ENCODE measurements at regions not wholly inside any gene's neighbourhood (a gene's known extent, or its start where the extent isn't known, plus 50 kb on each side); places are given as distances from the start of the nearest gene placed in this dataset.
"Not testable (repeated sequence)": the region's sequence is repeated elsewhere in the genome, so short reads cannot be mapped to it uniquely, and the experiment has no call there.

DNA sequence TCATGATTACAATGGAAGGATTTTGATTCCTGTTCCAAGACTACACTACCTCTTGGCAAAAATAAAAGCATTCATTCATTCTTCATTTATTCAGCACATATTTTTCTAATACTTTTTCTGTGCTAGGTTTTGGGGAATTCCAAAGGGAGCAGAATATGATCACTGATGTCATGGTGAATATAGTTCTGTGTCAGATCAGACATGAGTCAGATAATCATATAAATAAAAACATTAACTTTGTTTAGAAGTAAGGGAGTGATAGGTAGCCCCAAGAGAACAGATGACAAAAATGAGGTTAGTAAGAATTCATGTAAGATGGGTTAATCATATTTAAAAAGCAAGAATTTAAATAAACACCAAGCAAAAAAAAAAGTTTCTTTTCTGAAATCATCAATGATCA, 94.1 kb upstream of the RANBP6 start:
- no peaks in the 10 kb centered on the region for H3K9me3 ChIP-seq
- no peaks in the 10 kb centered on the region for H3K27me3 ChIP-seq (replicated peaks in 1 of 2; ENCODE audit: control insufficient read depth in 2 of 2, extremely low read depth in 1 of 2, insufficient read depth in 2 of 2, low read length in 1 of 2)
- Mint-ChIP-seq H3K27me3 (no peaks in the 10 kb centered on the region), H3K27ac (no peak overlapping the region), H3K4me1 (peaks cover 31 to 37% (median 32%) of the 10 kb centered on the region in 3 donors), H3K36me3 (no peaks in the 10 kb centered on the region), H3K9me3 (no peaks in the 10 kb centered on the region), H3K4me3 (no peak overlapping the region)
- no peak overlapping the region for H3K4me3 ChIP-seq (ENCODE audit: control insufficient read depth in 1 of 2, extremely low read depth in 1 of 2, low read length in 1 of 2)
- peaks cover 0 to 3% of the 10 kb centered on the region in 2 experiments for H3K4me1 ChIP-seq (ENCODE audit: control insufficient read depth in 1 of 2, extremely low read depth in 1 of 2, insufficient read depth in 2 of 2, low read length in 2 of 2)
- no peak overlapping the region for H3K27ac ChIP-seq (ENCODE audit: low read length)
- POLR2A ChIA-PET = no interaction called here
- no peaks in the 10 kb centered on the region for H3K36me3 ChIP-seq (ENCODE audit: control insufficient read depth in 2 of 2, extremely low read depth in 1 of 2, insufficient read depth in 1 of 2, low read length in 1 of 2)
- CTCF ChIA-PET = no interaction called here
- DNase-seq (no peak), ATAC-seq (replicated peaks in 1 of 4) (no peak)

DNA sequence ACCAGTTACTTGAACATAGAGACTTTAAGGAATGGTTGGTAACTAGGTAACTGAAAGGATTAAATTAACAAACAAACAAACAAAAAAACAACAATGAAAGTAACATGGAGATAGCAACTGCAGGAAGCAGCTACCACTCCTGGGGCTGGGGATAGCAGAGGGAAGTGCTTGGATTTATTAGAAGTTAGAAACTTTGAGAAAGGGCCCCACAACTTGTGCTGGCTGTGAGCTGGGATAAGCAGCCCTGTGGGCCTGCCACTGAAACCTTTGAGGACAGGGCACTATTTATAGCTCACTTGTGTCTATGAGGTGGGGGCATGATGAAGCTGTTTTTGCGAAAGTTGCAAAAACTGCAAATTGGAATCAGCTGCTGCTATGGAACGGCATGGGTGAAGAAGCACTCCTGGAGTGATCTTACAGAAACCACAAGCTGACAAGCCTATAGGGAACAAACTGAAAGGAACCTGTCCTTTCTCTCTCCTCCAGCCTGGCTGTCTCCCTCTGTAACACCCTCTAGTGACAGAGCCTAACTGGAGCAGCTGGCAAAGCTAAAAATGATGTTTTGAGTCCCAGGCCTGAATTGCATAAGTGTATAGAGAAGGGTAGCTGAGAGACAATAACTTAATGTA, 91.4 kb upstream of the RANBP6 start:
- peaks cover 31 to 37% (median 32%) of the 10 kb centered on the region in 3 donors for H3K4me1 Mint-ChIP-seq
- CTCF ChIA-PET = interaction anchor here in 1 of 2 donors (1.0 to 1.6 kb wide), 2 partner anchors 52 to 56 kb away, joined by 3 read pairs; no protein-coding TSS in a partner anchor
- DNase-seq (peak in 1 of 35 experiments; percentile 16), ATAC-seq (replicated peaks in 1 of 4) (peak in 1 of 4 experiments; percentile 50)
- H3K27me3 Mint-ChIP-seq = no peaks in the 10 kb centered on the region
- no peaks in the 10 kb centered on the region for H3K9me3 ChIP-seq
- no peak overlapping the region for H3K27ac ChIP-seq (ENCODE audit: low read length)
- POLR2A ChIA-PET = no interaction called here
- H3K36me3 ChIP-seq (ENCODE audit: control insufficient read depth in 2 of 2, extremely low read depth in 1 of 2, insufficient read depth in 1 of 2, low read length in 1 of 2) = no peaks in the 10 kb centered on the region
- 73% methylated on average over 2 of the region's 2 CpGs for WGBS (ENCODE audit: insufficient coverage)
- H3K4me3 ChIP-seq (ENCODE audit: control insufficient read depth in 1 of 2, extremely low read depth in 1 of 2, low read length in 1 of 2) = no peak overlapping the region
- no peaks in the 10 kb centered on the region for H3K9me3 Mint-ChIP-seq
- H3K4me1 ChIP-seq (ENCODE audit: control insufficient read depth in 1 of 2, extremely low read depth in 1 of 2, insufficient read depth in 2 of 2, low read length in 2 of 2) = peaks cover 0 to 3% of the 10 kb centered on the region in 2 experiments
- H3K27ac Mint-ChIP-seq = peak overlapping the region in 1 of 2 donors; percentile 19
- H3K4me3 Mint-ChIP-seq = no peak overlapping the region
- H3K36me3 Mint-ChIP-seq = no peaks in the 10 kb centered on the region
- H3K27me3 ChIP-seq (replicated peaks in 1 of 2; ENCODE audit: control insufficient read depth in 2 of 2, extremely low read depth in 1 of 2, insufficient read depth in 2 of 2, low read length in 1 of 2) = no peaks in the 10 kb centered on the region

GRCh38 chr9:6105738-6106137, 90.3 kb upstream of the RANBP6 start:
- Mint-ChIP-seq H3K4me3 (no peak overlapping the region), H3K27ac (no peak overlapping the region), H3K27me3 (peaks cover 0 to under 1% of the 10 kb centered on the region in 2 donors), H3K9me3 (no peaks in the 10 kb centered on the region), H3K4me1 (peaks cover 28 to 35% (median 29%) of the 10 kb centered on the region in 3 donors), H3K36me3 (no peaks in the 10 kb centered on the region)
- no peaks in the 10 kb centered on the region for H3K36me3 ChIP-seq (ENCODE audit: control insufficient read depth in 2 of 2, extremely low read depth in 1 of 2, insufficient read depth in 1 of 2, low read length in 1 of 2)
- no peak overlapping the region for H3K27ac ChIP-seq (ENCODE audit: low read length)
- peaks cover 0 to 3% of the 10 kb centered on the region in 2 experiments for H3K4me1 ChIP-seq (ENCODE audit: control insufficient read depth in 1 of 2, extremely low read depth in 1 of 2, insufficient read depth in 2 of 2, low read length in 2 of 2)
- ChIA-PET POLR2A (no interaction called here), CTCF (no interaction called here)
- no peaks in the 10 kb centered on the region for H3K27me3 ChIP-seq (replicated peaks in 1 of 2; ENCODE audit: control insufficient read depth in 2 of 2, extremely low read depth in 1 of 2, insufficient read depth in 2 of 2, low read length in 1 of 2)
- WGBS (ENCODE audit: insufficient coverage) = no CpG with 5 or more reads among the region's 1 CpG
- ATAC-seq (replicated peaks in 1 of 4) (peak in 2 of 4 experiments; percentile 38 to 40), DNase-seq (no peak)
- no peaks in the 10 kb centered on the region for H3K9me3 ChIP-seq
- no peak overlapping the region for H3K4me3 ChIP-seq (ENCODE audit: control insufficient read depth in 1 of 2, extremely low read depth in 1 of 2, low read length in 1 of 2)

DNA sequence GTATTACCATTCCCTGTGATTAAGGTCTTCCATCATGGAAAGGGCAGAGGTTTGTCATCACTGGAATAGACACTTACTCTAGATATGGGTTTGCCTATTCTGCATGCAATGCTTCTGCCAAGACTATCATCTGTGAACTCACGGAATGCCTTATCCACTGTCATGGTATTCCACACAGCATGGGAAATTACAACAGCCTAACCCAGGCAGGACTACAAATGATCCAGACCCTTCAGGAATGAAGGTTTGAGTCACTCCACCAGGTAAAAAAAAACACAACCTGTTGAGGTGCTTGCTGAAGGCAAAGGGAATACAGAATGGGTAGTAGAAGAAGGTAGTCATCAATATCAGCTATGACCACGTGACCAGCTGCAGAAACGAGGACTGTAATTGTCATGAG, 89.0 kb upstream of the RANBP6 start:
- H3K4me3 Mint-ChIP-seq; H3K27ac ChIP-seq (ENCODE audit: low read length); H3K27me3 ChIP-seq (replicated peaks in 1 of 2; ENCODE audit: control insufficient read depth in 2 of 2, extremely low read depth in 1 of 2, insufficient read depth in 2 of 2, low read length in 1 of 2); ATAC-seq (replicated peaks in 1 of 4); H3K27me3 Mint-ChIP-seq; H3K36me3 Mint-ChIP-seq; H3K4me1 ChIP-seq (ENCODE audit: control insufficient read depth in 1 of 2, extremely low read depth in 1 of 2, insufficient read depth in 2 of 2, low read length in 2 of 2); H3K9me3 Mint-ChIP-seq; DNase-seq; H3K9me3 ChIP-seq; H3K36me3 ChIP-seq (ENCODE audit: control insufficient read depth in 2 of 2, extremely low read depth in 1 of 2, insufficient read depth in 1 of 2, low read length in 1 of 2); H3K27ac Mint-ChIP-seq; H3K4me3 ChIP-seq (ENCODE audit: control insufficient read depth in 1 of 2, extremely low read depth in 1 of 2, low read length in 1 of 2); CTCF ChIA-PET; POLR2A ChIA-PET: not testable (repeated sequence)
- 100% methylated on average over 1 of the region's 3 CpGs for WGBS (ENCODE audit: insufficient coverage)
- H3K4me1 Mint-ChIP-seq = peaks cover 18 to 25% (median 20%) of the 10 kb centered on the region in 3 donors

- H3K9me3 ChIP-seq; CTCF ChIA-PET; H3K27ac Mint-ChIP-seq; DNase-seq; H3K27me3 ChIP-seq (replicated peaks in 1 of 2; ENCODE audit: control insufficient read depth in 2 of 2, extremely low read depth in 1 of 2, insufficient read depth in 2 of 2, low read length in 1 of 2); H3K4me3 Mint-ChIP-seq; H3K27me3 Mint-ChIP-seq; H3K4me1 ChIP-seq (ENCODE audit: control insufficient read depth in 1 of 2, extremely low read depth in 1 of 2, insufficient read depth in 2 of 2, low read length in 2 of 2); H3K36me3 Mint-ChIP-seq; POLR2A ChIA-PET; ATAC-seq (replicated peaks in 1 of 4); H3K36me3 ChIP-seq (ENCODE audit: control insufficient read depth in 2 of 2, extremely low read depth in 1 of 2, insufficient read depth in 1 of 2, low read length in 1 of 2); H3K4me3 ChIP-seq (ENCODE audit: control insufficient read depth in 1 of 2, extremely low read depth in 1 of 2, low read length in 1 of 2); H3K9me3 Mint-ChIP-seq; H3K27ac ChIP-seq (ENCODE audit: low read length): not testable (repeated sequence)
- WGBS (ENCODE audit: insufficient coverage) = no CpG with 5 or more reads among the region's 3 CpGs
- H3K4me1 Mint-ChIP-seq = peaks cover 15 to 21% (median 20%) of the 10 kb centered on the region in 3 donors
Measured at GRCh38 chr9:6103911-6104310, 88.5 kb upstream of the RANBP6 start.

DNA sequence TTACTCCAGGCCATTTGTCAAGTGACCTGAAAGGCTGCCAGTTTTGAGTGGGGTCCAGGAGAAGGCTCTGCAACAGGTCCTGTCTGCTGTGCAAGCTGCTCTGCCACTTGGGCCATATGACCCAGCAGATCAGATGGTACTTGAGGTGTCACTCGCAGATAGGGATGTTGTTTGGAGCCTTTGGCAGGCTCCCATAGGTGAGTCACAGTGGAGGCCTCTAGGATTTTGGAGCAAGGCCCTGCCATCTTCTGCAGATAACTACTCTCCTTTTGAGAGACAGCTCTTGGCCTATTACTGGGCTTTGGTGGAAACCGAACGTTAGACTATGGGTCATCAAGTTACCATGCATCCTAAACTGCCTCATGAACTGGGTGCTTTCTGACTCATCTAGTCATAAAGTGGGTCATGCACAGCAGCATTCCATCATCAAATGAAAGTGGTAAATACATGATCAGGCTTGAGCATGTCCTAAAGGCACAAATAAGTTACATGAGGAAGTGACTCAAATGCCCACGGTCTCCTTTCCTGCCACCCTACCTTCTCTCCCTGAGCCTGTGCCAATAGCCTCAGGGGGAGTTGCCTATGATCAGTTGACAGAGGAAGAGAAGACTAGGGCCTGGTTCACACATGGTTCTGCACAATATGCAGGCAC, 87.0 kb upstream of the RANBP6 start:
- H3K9me3 ChIP-seq; H3K27me3 Mint-ChIP-seq; H3K27ac Mint-ChIP-seq; H3K27ac ChIP-seq (ENCODE audit: low read length); H3K4me1 ChIP-seq (ENCODE audit: control insufficient read depth in 1 of 2, extremely low read depth in 1 of 2, insufficient read depth in 2 of 2, low read length in 2 of 2); ATAC-seq (replicated peaks in 1 of 4); DNase-seq; H3K36me3 Mint-ChIP-seq; H3K4me3 ChIP-seq (ENCODE audit: control insufficient read depth in 1 of 2, extremely low read depth in 1 of 2, low read length in 1 of 2); H3K36me3 ChIP-seq (ENCODE audit: control insufficient read depth in 2 of 2, extremely low read depth in 1 of 2, insufficient read depth in 1 of 2, low read length in 1 of 2); POLR2A ChIA-PET; H3K9me3 Mint-ChIP-seq; H3K27me3 ChIP-seq (replicated peaks in 1 of 2; ENCODE audit: control insufficient read depth in 2 of 2, extremely low read depth in 1 of 2, insufficient read depth in 2 of 2, low read length in 1 of 2); CTCF ChIA-PET; H3K4me3 Mint-ChIP-seq: not testable (repeated sequence)
- 87% methylated on average over 3 of the region's 4 CpGs for WGBS (ENCODE audit: insufficient coverage)
- H3K4me1 Mint-ChIP-seq = peaks cover 15 to 21% (median 20%) of the 10 kb centered on the region in 3 donors
